ENCODE measurements at regions not wholly inside any gene's neighbourhood (a gene's known extent, or its start where the extent isn't known, plus 50 kb on each side); places are given as distances from the start of the nearest gene placed in this dataset.

GRCh38 chr11:134624166-134624920 lies 212.3 kb upstream of the B3GAT1 start:
- no peak for DNase-seq (ENCODE audit: low spot score)

DNA sequence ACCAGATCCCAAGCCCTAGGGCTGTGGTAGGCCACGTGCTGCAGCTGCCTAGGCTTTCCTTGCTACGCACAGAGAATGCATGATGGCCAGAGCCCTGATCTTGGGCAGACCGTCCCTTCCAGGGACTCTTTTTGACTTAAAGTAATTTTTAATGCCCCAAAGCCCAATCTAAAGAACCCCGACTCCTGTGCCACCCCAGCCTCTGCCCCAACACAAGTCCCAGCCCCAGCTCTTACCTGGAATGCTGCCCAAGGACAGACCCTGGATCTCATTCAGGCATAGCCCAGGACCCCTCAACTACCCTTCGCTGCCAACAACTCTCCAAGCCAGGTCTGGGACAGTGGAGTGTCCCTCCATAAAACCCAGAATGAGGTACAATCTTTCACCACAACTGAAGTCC lies 211.7 kb upstream of the B3GAT1 start:
- no peak for DNase-seq (ENCODE audit: low spot score)

DNA sequence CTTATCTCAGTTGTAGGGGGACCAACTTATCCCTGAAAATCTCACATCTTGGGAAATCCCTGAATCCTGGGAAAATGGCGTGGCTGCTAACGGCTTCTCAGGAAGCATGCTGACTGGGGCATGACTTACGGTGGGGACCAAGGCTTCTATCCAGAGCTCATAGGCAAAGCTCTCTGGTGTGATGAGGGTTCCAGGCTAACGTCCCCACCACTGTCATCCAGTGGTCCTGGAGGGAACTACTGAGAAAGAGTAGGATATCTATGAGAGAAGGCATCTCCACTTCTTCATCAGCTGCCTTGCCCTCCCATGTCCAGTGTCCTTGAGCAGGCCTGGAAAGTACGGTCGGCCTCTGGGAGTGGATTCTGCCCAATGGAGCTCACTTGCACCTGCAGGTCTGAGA lies 210.4 kb upstream of the B3GAT1 start:
- DNase-seq (ENCODE audit: low spot score), result no peak

GRCh38 chr11:134617360-134617759 lies 205.3 kb upstream of the B3GAT1 start:
- no peak for DNase-seq (ENCODE audit: low spot score)

GRCh38 chr11:134616038-134616437 lies 204.0 kb upstream of the B3GAT1 start:
- no peak for DNase-seq (ENCODE audit: low spot score)

GRCh38 chr11:134615041-134615615 lies 203.1 kb upstream of the B3GAT1 start:
- DNase-seq (ENCODE audit: low spot score), result no peak

DNA sequence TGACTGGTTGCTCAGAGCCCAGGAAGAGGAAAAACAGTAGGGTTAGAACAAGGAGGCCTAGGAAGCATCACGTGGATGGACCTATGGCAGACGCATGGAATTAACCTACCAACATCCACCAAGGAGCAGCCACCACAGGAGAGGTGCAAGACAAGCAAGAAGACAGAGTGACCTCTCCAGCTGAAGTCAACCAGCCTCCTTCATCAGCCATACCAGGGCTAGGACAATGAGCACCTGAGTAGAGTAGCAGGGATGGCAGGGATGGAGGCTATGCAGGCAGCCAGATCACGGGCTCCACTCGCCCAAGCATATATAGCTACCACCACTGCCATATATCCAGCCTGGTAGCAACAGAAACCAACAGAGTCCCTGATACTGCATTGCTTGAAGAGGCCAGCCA lies 202.1 kb upstream of the B3GAT1 start:
- no peak for DNase-seq (ENCODE audit: low spot score)

- DNase-seq (ENCODE audit: low spot score), result no peak
Measured at GRCh38 chr11:134613646-134614045, 201.6 kb upstream of the B3GAT1 start.

DNA sequence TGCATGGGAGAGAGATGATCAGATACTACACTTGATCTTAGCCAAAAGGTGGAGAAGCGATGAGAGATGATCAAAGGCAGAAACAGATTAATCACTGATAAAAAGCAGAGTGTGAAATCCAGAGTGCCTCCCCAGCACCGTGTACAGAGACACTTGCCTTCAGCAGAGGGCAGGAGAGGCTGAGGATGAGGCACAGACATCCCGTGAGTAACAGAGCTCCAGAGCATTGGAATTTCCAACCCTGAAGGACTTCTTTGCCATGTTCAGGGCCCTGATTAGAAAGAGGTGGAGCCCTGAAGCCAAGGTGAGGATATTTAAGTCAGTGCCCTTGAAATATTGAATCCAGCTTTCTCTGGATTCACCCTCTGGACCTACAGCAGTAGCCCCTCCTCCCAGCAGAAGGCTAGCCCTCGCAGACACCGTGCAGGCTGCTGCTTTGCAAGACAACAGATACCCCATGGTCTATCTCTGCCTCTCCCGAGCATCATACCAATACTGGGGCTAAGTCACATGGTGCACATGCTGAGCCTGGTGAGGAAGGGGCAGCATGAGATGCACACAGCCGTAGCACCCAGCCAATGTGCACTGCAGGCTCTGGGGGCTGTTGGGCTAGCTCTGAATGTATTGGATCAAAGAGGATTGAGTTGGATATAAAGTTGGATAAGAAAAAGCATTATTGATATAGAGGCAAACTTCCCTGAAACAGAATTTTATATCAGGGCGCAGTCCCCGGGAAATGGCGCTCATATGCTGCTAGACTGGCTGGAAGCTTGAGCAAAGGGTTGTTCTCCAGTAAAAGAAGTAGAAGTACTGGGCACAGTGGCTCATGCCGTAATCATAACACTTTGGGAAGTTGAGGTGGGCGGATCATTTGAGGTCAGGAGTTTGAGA lies 200.3 kb upstream of the B3GAT1 start:
- DNase-seq (ENCODE audit: low spot score), result no peak

DNA sequence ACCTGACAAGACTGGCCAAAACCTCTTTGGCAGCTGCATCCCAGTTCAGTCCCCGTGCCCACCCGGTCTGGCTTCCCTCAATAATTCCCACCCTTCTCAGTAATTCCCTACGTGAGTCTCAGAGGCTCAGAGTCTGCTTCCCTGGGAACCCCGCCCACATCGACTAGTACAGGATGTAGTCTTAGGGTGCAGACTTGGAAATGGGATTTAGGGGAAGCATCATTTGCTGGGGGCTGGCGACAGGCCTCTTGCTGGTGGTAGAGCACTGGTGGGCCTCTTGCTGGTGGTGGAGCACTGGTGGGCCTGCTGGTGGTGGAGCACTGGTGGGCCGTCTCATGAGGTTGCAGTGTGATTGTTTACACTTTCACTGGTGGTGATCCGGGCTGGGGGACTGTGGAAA lies 199.5 kb upstream of the B3GAT1 start:
- DNase-seq (ENCODE audit: low spot score), result no peak

GRCh38 chr11:134610116-134610910 lies 198.3 kb upstream of the B3GAT1 start:
- no peak for DNase-seq (ENCODE audit: low spot score)

- DNase-seq (ENCODE audit: low spot score), result no peak
Measured at GRCh38 chr11:134609361-134610115, 197.5 kb upstream of the B3GAT1 start.

GRCh38 chr11:134607963-134608750 lies 196.1 kb upstream of the B3GAT1 start:
- DNase-seq (ENCODE audit: low spot score), result no peak

- no peak for DNase-seq (ENCODE audit: low spot score)
Measured at GRCh38 chr11:134606251-134606650, 194.2 kb upstream of the B3GAT1 start.

- no peak for DNase-seq (ENCODE audit: low spot score)
Measured at GRCh38 chr11:134604886-134605285, 192.8 kb upstream of the B3GAT1 start.

DNA sequence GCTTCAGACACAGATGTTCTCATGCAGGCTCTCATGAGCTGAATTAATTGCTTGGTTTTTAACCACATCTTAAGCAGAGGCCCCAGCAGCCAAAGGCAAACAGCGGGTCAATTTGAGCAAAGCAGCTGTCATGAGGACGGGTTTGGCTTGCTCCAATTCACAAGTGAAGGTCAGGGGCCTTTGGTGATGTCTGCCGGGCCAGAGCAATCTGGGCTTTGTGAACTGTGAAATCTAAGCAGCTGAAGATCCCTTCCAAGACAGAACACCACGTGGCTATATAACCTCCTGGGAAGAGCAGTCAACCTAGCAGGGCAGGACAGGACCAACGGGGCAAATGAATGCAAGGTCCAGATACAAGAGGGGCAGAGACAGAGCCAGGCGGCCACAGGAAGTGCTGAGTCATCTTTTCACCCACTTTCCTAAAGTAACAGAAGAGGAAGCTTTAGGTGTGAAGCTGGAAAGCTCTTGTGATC lies 187.3 kb upstream of the B3GAT1 start:
- no peak for DNase-seq (ENCODE audit: low spot score)

GRCh38 chr11:134598368-134598767 lies 186.3 kb upstream of the B3GAT1 start:
- no peak for DNase-seq (ENCODE audit: low spot score)

- no peak for DNase-seq (ENCODE audit: low spot score)
Measured at GRCh38 chr11:134597452-134597851, 185.4 kb upstream of the B3GAT1 start.

- DNase-seq (ENCODE audit: low spot score), result no peak
Measured at GRCh38 chr11:134596404-134596803, 184.4 kb upstream of the B3GAT1 start.

DNA sequence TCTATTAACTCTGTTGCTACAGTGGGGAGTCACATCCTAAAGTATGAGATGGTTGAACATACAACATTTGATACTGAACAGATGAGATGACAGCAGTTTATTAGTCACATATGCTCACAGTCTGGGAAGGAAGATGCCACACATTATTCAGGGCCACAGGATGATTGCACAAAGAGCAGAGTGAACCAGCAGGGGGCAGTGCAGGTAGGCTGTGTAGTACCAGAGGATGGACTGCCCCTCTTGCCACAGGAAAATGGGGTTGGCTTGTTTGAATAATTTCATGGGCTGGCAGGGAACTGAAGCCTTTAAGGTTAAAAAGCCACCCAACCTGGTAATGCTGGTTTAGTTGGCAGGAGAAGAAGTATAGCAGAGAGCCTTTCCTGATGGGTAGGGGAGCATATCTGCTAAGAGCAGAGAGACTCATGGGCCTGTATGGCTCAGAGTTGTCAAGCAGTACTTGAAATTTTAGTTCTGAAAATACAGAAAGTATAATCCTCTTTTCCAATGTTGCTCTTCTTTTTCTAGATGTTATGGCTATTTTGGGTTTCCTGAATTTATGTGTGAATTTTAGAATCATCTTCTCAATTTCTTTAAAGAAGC lies 180.4 kb upstream of the B3GAT1 start:
- no peak for DNase-seq (ENCODE audit: low spot score)

Measured in GM03348 (cell line).